Naive thymus-derived CD4-positive, alpha-beta T cell (primary cell): ENCODE measurements at regions not wholly inside any gene's neighbourhood (a gene's known extent, or its start where the extent isn't known, plus 50 kb on each side); places are given as distances from the start of the nearest gene placed in this dataset.
"Not testable (repeated sequence)": the region's sequence is repeated elsewhere in the genome, so short reads cannot be mapped to it uniquely, and the experiment has no call there.

Source experiments
- ATAC-seq: fragments of 150-1000 bp; cut with Tn5 transposase; 2 replicates; pipeline ENCODE4 v1.10.0; 2021; ENCODE audit warnings: mild to moderate bottlenecking, moderate library complexity
- CTCF ChIA-PET: fragments of 350-600 bp; sonication (Branson Sonifier 250); formaldehyde crosslinking; loops from one replicate; lab custom pipeline; 2021; ENCODE audit warnings: antibody characterized with exemption; lab: Charles Lee
- POLR2A ChIA-PET: fragments of 350-600 bp; sonication (Branson Sonifier 250); formaldehyde crosslinking; loops from one replicate; lab custom pipeline; 2021; ENCODE audit warnings: antibody characterized with exemption, inconsistent platforms; lab: Charles Lee
- DNase-seq, 9 donors: peaks; one replicate each; pipeline versions ENCODE4 v3.0.0 to v3.0.0-alpha.2; 2020 to 2022; ENCODE audit warnings: mixed read lengths in 1 of 9
- H3K27ac ChIP-seq: one replicate; pipeline ENCODE4 v1.7.0; 2013; ENCODE audit warnings: mild to moderate bottlenecking, low read depth, low read length, moderate library complexity
- H3K27me3 ChIP-seq, 2 donors: one replicate each; pipeline ENCODE4 v1.7.0; 2013; ENCODE audit warnings: low read length in 2 of 2, mild to moderate bottlenecking in 2 of 2, moderate library complexity in 2 of 2; ENCODE audit not compliant: control insufficient read depth in 2 of 2, insufficient read depth in 2 of 2
- H3K36me3 ChIP-seq, 3 experiments: 1 replicate in 2 of 3; 2 replicates in 1 of 3; pipeline ENCODE4 v1.7.0; 2013; ENCODE audit warnings: low read length in 3 of 3, mild to moderate bottlenecking in 3 of 3, moderate library complexity in 1 of 3; ENCODE audit not compliant: insufficient read depth in 3 of 3, control insufficient read depth in 2 of 3
- H3K4me1 ChIP-seq, 2 donors: one replicate each; pipeline ENCODE4 v1.7.0; 2013; ENCODE audit warnings: low read length in 2 of 2, mild to moderate bottlenecking in 2 of 2, moderate library complexity in 1 of 2; ENCODE audit not compliant: control insufficient read depth in 2 of 2, insufficient read depth in 2 of 2
- H3K4me3 ChIP-seq: 2 replicates; pipeline ENCODE4 v1.7.0; 2013; ENCODE audit warnings: mild to moderate bottlenecking, low read length
- H3K9me3 ChIP-seq, 3 experiments: 1 replicate in 2 of 3; 2 replicates in 1 of 3; pipeline ENCODE4 v1.7.0; 2013; ENCODE audit warnings: low read length in 3 of 3; ENCODE audit not compliant: control insufficient read depth in 2 of 3
- H3K27ac Mint-ChIP-seq, 9 donors: one replicate each; pipeline ENCODE4 v1.8.0; 2020 to 2022; ENCODE audit warnings: mixed read lengths in 9 of 9, mild to moderate bottlenecking in 8 of 9, moderate library complexity in 5 of 9, inconsistent platforms in 2 of 9
- H3K27me3 Mint-ChIP-seq, 5 donors: one replicate each; pipeline ENCODE4 v1.8.0; 2021 to 2022; ENCODE audit warnings: mixed read lengths in 5 of 5, mild to moderate bottlenecking in 1 of 5
- H3K36me3 Mint-ChIP-seq, 5 donors: one replicate each; pipeline ENCODE4 v1.8.0; 2020 to 2022; ENCODE audit warnings: mixed read lengths in 5 of 5, mild to moderate bottlenecking in 3 of 5, inconsistent platforms in 1 of 5
- H3K4me1 Mint-ChIP-seq, 7 donors: one replicate each; pipeline ENCODE4 v1.8.0; 2020 to 2022; ENCODE audit warnings: mixed read lengths in 7 of 7, mild to moderate bottlenecking in 3 of 7, inconsistent platforms in 1 of 7
- H3K4me3 Mint-ChIP-seq, 10 donors: one replicate each; pipeline ENCODE4 v1.8.0; 2020 to 2022; ENCODE audit warnings: mild to moderate bottlenecking in 10 of 10, mixed read lengths in 10 of 10, moderate library complexity in 6 of 10, inconsistent platforms in 2 of 10
- H3K9me3 Mint-ChIP-seq, 11 donors: one replicate each; pipeline ENCODE4 v1.8.0; 2020 to 2022; ENCODE audit warnings: mixed read lengths in 11 of 11, mild to moderate bottlenecking in 4 of 11, inconsistent platforms in 1 of 11, moderate library complexity in 1 of 11
- intact Hi-C, 2 donors: fragments of 100-400 bp; cut with micrococcal nuclease; formaldehyde crosslinking; loops; one replicate each; pipeline ENCODE4 v1.15.1; 2023

GRCh38 chr13:67390462-67391086, 160.4 kb upstream of the PCDH9 start:
- no peaks in the 10 kb centered on the region for H3K27me3 ChIP-seq
- Mint-ChIP-seq H3K9me3 (peaks cover 0 to 9% (median 3%) of the 10 kb centered on the region in 11 donors), H3K27ac (no peak overlapping the region), H3K36me3 (no peaks in the 10 kb centered on the region), H3K4me1 (no peaks in the 10 kb centered on the region), H3K27me3 (no peaks in the 10 kb centered on the region), H3K4me3 (no peak overlapping the region)
- POLR2A ChIA-PET, result no interaction called here
- H3K4me3 ChIP-seq, result no peak overlapping the region
- CTCF ChIA-PET, result no interaction called here
- ATAC-seq (no peak), DNase-seq (no peak)
- no peaks in the 10 kb centered on the region for H3K9me3 ChIP-seq
- H3K36me3 ChIP-seq, result no peaks in the 10 kb centered on the region
- H3K4me1 ChIP-seq, result no peaks in the 10 kb centered on the region
- H3K27ac ChIP-seq, result no peak overlapping the region
- intact Hi-C loops, result no loop called here

GRCh38 chr13:67389171-67389570, 159.0 kb upstream of the PCDH9 start:
- Mint-ChIP-seq H3K4me3 (no peak overlapping the region), H3K4me1 (no peaks in the 10 kb centered on the region), H3K27me3 (no peaks in the 10 kb centered on the region), H3K9me3 (peaks cover 0 to 9% (median 5%) of the 10 kb centered on the region in 11 donors), H3K27ac (no peak overlapping the region), H3K36me3 (no peaks in the 10 kb centered on the region)
- ATAC-seq (no peak), DNase-seq (no peak)
- Histone ChIP-seq H3K27ac (no peak overlapping the region), H3K4me3 (no peak overlapping the region), H3K27me3 (no peaks in the 10 kb centered on the region), H3K4me1 (no peaks in the 10 kb centered on the region), H3K36me3 (no peaks in the 10 kb centered on the region), H3K9me3 (no peaks in the 10 kb centered on the region)
- ChIA-PET POLR2A (no interaction called here), CTCF (no interaction called here)
- intact Hi-C loops, result no loop called here

DNA sequence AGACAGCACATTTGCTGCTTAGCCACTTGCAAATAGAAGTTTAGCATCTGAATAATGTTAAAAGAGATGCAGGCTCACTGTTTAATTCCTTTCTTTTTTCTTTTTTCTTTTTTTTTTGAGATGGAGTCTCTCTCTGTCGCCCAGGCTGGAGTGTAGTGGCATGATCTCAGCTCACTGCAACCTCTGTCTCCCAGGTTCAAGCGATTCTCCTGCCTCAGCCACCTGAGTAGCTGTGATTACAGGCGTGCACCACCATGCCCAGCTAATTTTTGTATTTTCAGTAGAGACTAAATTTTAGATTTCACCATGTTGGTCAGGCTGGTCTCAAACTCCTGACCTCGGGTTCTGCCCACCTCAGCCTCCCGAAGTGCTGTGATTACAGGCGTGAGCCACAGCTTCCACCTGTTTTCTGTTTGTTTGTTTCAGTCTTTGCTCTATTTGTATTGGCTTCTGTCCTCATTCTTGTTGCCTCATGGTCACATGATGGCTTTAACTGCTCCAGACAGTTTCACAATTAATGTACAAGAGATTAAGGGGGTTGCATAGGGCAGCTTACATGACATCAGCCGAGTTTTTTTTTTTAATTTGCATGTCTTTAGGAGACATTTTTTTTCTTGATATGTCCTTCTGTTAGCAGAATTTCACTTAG, 153.1 kb upstream of the PCDH9 start:
- CTCF ChIA-PET, POLR2A ChIA-PET: not testable (repeated sequence)

GRCh38 chr13:67377919-67378318, 147.8 kb upstream of the PCDH9 start:
- no peak for ATAC-seq
- intact Hi-C loops, result no loop called here
- H3K27me3 Mint-ChIP-seq, result no peaks in the 10 kb centered on the region

More for the DNA sequence above, 153.1 kb upstream of the PCDH9 start:
- intact Hi-C loops, H3K36me3 ChIP-seq, H3K27ac ChIP-seq, H3K4me1 ChIP-seq, H3K9me3 ChIP-seq, H3K4me1 Mint-ChIP-seq, DNase-seq, ATAC-seq, H3K4me3 ChIP-seq, H3K27me3 ChIP-seq, H3K9me3 Mint-ChIP-seq, H3K27me3 Mint-ChIP-seq, H3K27ac Mint-ChIP-seq, H3K4me3 Mint-ChIP-seq, H3K36me3 Mint-ChIP-seq: not testable (repeated sequence)

DNA sequence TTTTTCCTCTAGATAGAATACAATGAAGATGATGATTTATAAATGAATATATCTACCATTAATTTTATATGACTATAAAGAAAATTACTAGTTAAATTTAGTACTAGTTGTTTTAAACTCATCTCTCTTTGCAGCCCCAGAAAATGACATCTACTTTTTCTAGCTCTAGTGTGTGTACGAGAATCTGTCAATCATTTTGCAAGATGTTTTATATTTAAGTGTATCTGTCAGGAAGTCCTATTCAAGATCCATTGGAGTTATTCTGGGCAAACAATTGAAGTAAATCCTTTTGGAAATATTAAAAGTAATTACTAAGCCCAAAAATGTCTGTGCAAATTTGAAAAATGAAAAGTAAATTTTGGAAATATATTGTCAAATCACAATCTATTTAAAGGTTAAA, 144.3 kb upstream of the PCDH9 start:
- Mint-ChIP-seq H3K4me3 (no peak overlapping the region), H3K4me1 (no peaks in the 10 kb centered on the region), H3K36me3 (no peaks in the 10 kb centered on the region), H3K27ac (no peak overlapping the region), H3K27me3 (no peaks in the 10 kb centered on the region), H3K9me3 (peaks cover 0 to 7% (median 0%) of the 10 kb centered on the region in 11 donors)
- Histone ChIP-seq H3K4me3 (no peak overlapping the region), H3K9me3 (no peaks in the 10 kb centered on the region), H3K36me3 (no peaks in the 10 kb centered on the region), H3K27me3 (no peaks in the 10 kb centered on the region), H3K27ac (no peak overlapping the region), H3K4me1 (no peaks in the 10 kb centered on the region)
- DNase-seq (no peak), ATAC-seq (no peak)
- POLR2A ChIA-PET, result no interaction called here
- intact Hi-C loops, result no loop called here
- CTCF ChIA-PET, result no interaction called here

More at GRCh38 chr13:67377919-67378318, 147.8 kb upstream of the PCDH9 start:
- Mint-ChIP-seq H3K4me3 (no peak overlapping the region), H3K36me3 (no peaks in the 10 kb centered on the region), H3K4me1 (no peaks in the 10 kb centered on the region), H3K27ac (no peak overlapping the region), H3K9me3 (peaks cover 0 to 6% (median 0%) of the 10 kb centered on the region in 11 donors)
- no peak for DNase-seq
- Histone ChIP-seq H3K36me3 (no peaks in the 10 kb centered on the region), H3K27ac (no peak overlapping the region), H3K4me3 (no peak overlapping the region), H3K4me1 (no peaks in the 10 kb centered on the region), H3K9me3 (peaks cover 0 to 3% (median 0%) of the 10 kb centered on the region in 3 experiments), H3K27me3 (no peaks in the 10 kb centered on the region)
- POLR2A ChIA-PET, result no interaction called here
- CTCF ChIA-PET, result no interaction called here

- CTCF ChIA-PET, result no interaction called here
- no peak overlapping the region for H3K27ac ChIP-seq
- POLR2A ChIA-PET, result interaction anchor here (0.7 kb wide), 1 partner anchor 1777 kb away, joined by 3 read pairs; no protein-coding TSS in a partner anchor
Measured at GRCh38 chr13:67372868-67373464, 142.8 kb upstream of the PCDH9 start.

More at GRCh38 chr13:67372868-67373464, 142.8 kb upstream of the PCDH9 start:
- DNase-seq (no peak), ATAC-seq (no peak)
- no peaks in the 10 kb centered on the region for H3K27me3 Mint-ChIP-seq
- no peaks in the 10 kb centered on the region for H3K36me3 Mint-ChIP-seq
- H3K9me3 ChIP-seq, result no peaks in the 10 kb centered on the region
- peaks cover 0 to 7% (median 0%) of the 10 kb centered on the region in 11 donors for H3K9me3 Mint-ChIP-seq
- H3K4me1 Mint-ChIP-seq, result no peaks in the 10 kb centered on the region
- H3K27me3 ChIP-seq, result no peaks in the 10 kb centered on the region
- H3K27ac Mint-ChIP-seq, result no peak overlapping the region
- H3K4me3 Mint-ChIP-seq, result no peak overlapping the region
- no peak overlapping the region for H3K4me3 ChIP-seq
- intact Hi-C loops, result no loop called here
- H3K36me3 ChIP-seq, result no peaks in the 10 kb centered on the region
- H3K4me1 ChIP-seq, result no peaks in the 10 kb centered on the region
